Neural progenitor cell (in vitro differentiated cells): ENCODE measurements at regions not wholly inside any gene's neighbourhood (a gene's known extent, or its start where the extent isn't known, plus 50 kb on each side); places are given as distances from the start of the nearest gene placed in this dataset.
"Not testable (repeated sequence)": the region's sequence is repeated elsewhere in the genome, so short reads cannot be mapped to it uniquely, and the experiment has no call there.

Experiments
- DNase-seq: peaks from one replicate; pipeline ENCODE4 v3.0.0-alpha.2; 2016; ENCODE audit warnings: low spot score
- H2AFZ ChIP-seq: fragments of 200-600 bp; sonication (generic); replicated peaks from 2 replicates; pipeline ENCODE4 v1.6.1; 2016; ENCODE audit warnings: antibody characterized with exemption
- H3F3A ChIP-seq: fragments of 200-600 bp; sonication (generic); 2 replicates; pipeline ENCODE4 v1.6.1; 2016; ENCODE audit warnings: antibody characterized with exemption, low read depth
- H3K27ac ChIP-seq: fragments of 200-600 bp; sonication (generic); 2 replicates; pipeline ENCODE4 v1.5.1; 2016; ENCODE audit warnings: mild to moderate bottlenecking
- H3K27me3 ChIP-seq: fragments of 200-600 bp; sonication (generic); 2 replicates; pipeline ENCODE4 v1.6.1; 2016; ENCODE audit warnings: mild to moderate bottlenecking, moderate library complexity
- H3K36me3 ChIP-seq: fragments of 200-600 bp; sonication (generic); 2 replicates; pipeline ENCODE4 v1.5.1; 2016
- H3K4me1 ChIP-seq: fragments of 200-600 bp; sonication (generic); 2 replicates; pipeline ENCODE4 v1.6.1; 2016; ENCODE audit warnings: mixed run types
- H3K4me2 ChIP-seq: fragments of 200-600 bp; sonication (generic); 2 replicates; pipeline ENCODE4 v1.6.1; 2016
- H3K4me3 ChIP-seq: fragments of 200-600 bp; sonication (generic); 2 replicates; pipeline ENCODE4 v1.5.1; 2016
- H3K79me2 ChIP-seq: fragments of 200-600 bp; sonication (generic); 2 replicates; pipeline ENCODE4 v1.6.1; 2016; ENCODE audit warnings: low read depth
- H3K9ac ChIP-seq: fragments of 200-600 bp; sonication (generic); 2 replicates; pipeline ENCODE4 v1.6.1; 2016
- H3K9me3 ChIP-seq: fragments of 200-600 bp; sonication (generic); 2 replicates; pipeline ENCODE4 v1.5.1; 2016; ENCODE audit warnings: low read depth
- H4K20me1 ChIP-seq: fragments of 200-600 bp; sonication (generic); 2 replicates; pipeline ENCODE4 v1.6.1; 2016; ENCODE audit warnings: low read depth
- H3K27ac Mint-ChIP-seq: 3 replicates; pipeline ENCODE4 v1.8.0; 2021; ENCODE audit warnings: mixed read lengths
- H3K27me3 Mint-ChIP-seq: 2 replicates; pipeline ENCODE4 v1.8.0; 2022; ENCODE audit warnings: low read depth, mild to moderate bottlenecking, inconsistent platforms, moderate library complexity, mixed read lengths; ENCODE audit not compliant: insufficient read depth
- H3K36me3 Mint-ChIP-seq: 3 replicates; pipeline ENCODE4 v1.8.0; 2021; ENCODE audit warnings: mixed read lengths
- H3K4me1 Mint-ChIP-seq: 3 replicates; pipeline ENCODE4 v1.8.0; 2021; ENCODE audit warnings: mixed read lengths
- H3K4me3 Mint-ChIP-seq: 3 replicates; pipeline ENCODE4 v1.8.0; 2021; ENCODE audit warnings: mild to moderate bottlenecking, moderate library complexity, mixed read lengths
- H3K9me3 Mint-ChIP-seq: 3 replicates; pipeline ENCODE4 v1.8.0; 2020; ENCODE audit warnings: mixed read lengths
- EZH2 ChIP-seq: fragments of 200-600 bp; sonication (generic); IDR thresholded peaks from 2 replicates; pipeline ENCODE4 v1.6.1; 2017; ENCODE audit warnings: antibody characterized with exemption, mild to moderate bottlenecking, moderate library complexity
- EZH2phosphoT487 ChIP-seq: fragments of 200-600 bp; sonication (generic); IDR thresholded peaks from 2 replicates; pipeline ENCODE4 v1.6.1; 2017; ENCODE audit warnings: antibody characterized with exemption
- TF ChIP-seq, protein P1 (sequence below): fragments of 200-600 bp; sonication (generic); IDR thresholded peaks from 2 replicates; pipeline ENCODE4 v1.5.1; 2017; ENCODE audit warnings: antibody characterized with exemption, mild to moderate bottlenecking

DNA sequence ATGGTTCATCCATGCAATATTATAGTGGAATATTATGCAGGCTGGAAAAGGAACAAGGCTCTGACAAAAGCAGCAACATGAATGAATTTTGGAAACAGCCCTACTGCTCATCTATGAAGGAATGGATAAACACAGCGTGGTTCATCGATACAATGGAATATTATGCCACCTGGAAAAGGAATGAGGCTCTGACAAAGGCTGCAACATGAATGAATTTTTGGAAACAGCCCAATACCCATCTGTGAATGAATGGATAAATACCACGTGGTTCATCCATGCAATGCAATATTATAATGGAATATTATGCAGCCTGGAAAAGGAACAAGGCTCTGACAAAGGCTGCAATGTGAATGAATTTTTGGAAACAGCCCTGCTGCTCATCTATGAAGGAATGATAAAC lies 160.4 kb downstream of the CRLF2 start:
- no peak for DNase-seq
- TF ChIP-seq EZH2 = no peak

DNA sequence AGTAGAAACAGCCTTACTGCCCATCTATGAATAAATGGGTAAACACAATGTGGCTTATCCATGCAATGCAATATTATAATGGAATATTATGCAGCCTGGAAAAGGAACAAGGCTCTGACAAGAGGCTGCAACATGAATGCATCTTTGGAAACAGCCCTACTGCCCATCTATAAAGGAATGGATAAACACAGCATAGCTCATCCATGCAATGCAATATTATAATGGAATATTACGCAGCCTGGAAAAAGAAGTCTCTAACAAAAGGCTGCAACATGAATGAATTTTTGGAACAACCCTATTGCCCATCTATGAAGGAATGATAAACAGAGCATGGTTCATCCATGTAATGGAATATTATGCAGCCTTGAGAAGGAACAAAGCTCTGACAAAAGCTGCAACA lies 161.0 kb downstream of the CRLF2 start:
- Histone ChIP-seq H3K4me2 (no peak overlapping the region), H3K4me3 (no peak overlapping the region), H3K9me3 (peaks cover 22% of the 10 kb centered on the region), H2AFZ (no peak overlapping the region), H4K20me1 (no peaks in the 10 kb centered on the region), H3K9ac (no peak overlapping the region), H3K36me3 (no peaks in the 10 kb centered on the region), H3K27me3 (no peaks in the 10 kb centered on the region), H3K27ac (no peak overlapping the region), H3F3A (peaks cover 4% of the 10 kb centered on the region), H3K4me1 (no peaks in the 10 kb centered on the region), H3K79me2 (no peaks in the 10 kb centered on the region)
- Mint-ChIP-seq H3K4me3 (no peak overlapping the region), H3K9me3 (peaks cover 22% of the 10 kb centered on the region), H3K4me1 (no peaks in the 10 kb centered on the region), H3K36me3 (no peaks in the 10 kb centered on the region), H3K27ac (no peak overlapping the region), H3K27me3 (peaks cover 11% of the 10 kb centered on the region)
- DNase-seq = no peak
- TF ChIP-seq, protein P1, sequence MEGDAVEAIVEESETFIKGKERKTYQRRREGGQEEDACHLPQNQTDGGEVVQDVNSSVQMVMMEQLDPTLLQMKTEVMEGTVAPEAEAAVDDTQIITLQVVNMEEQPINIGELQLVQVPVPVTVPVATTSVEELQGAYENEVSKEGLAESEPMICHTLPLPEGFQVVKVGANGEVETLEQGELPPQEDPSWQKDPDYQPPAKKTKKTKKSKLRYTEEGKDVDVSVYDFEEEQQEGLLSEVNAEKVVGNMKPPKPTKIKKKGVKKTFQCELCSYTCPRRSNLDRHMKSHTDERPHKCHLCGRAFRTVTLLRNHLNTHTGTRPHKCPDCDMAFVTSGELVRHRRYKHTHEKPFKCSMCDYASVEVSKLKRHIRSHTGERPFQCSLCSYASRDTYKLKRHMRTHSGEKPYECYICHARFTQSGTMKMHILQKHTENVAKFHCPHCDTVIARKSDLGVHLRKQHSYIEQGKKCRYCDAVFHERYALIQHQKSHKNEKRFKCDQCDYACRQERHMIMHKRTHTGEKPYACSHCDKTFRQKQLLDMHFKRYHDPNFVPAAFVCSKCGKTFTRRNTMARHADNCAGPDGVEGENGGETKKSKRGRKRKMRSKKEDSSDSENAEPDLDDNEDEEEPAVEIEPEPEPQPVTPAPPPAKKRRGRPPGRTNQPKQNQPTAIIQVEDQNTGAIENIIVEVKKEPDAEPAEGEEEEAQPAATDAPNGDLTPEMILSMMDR = no peak
- TF ChIP-seq EZH2 = no peak
- TF ChIP-seq EZH2phosphoT487 = no peak

More for the DNA sequence above, 160.4 kb downstream of the CRLF2 start:
- Histone ChIP-seq H2AFZ (no peak overlapping the region), H3K9ac (no peak overlapping the region), H3F3A (peaks cover 4% of the 10 kb centered on the region), H3K9me3 (peaks cover 22% of the 10 kb centered on the region), H3K27ac (no peak overlapping the region), H3K27me3 (no peaks in the 10 kb centered on the region), H3K4me3 (no peak overlapping the region), H3K36me3 (no peaks in the 10 kb centered on the region), H3K79me2 (no peaks in the 10 kb centered on the region), H3K4me2 (no peak overlapping the region), H3K4me1 (no peaks in the 10 kb centered on the region), H4K20me1 (no peaks in the 10 kb centered on the region)
- H3K36me3 Mint-ChIP-seq = no peaks in the 10 kb centered on the region
- H3K9me3 Mint-ChIP-seq = peaks cover 22% of the 10 kb centered on the region
- H3K4me1 Mint-ChIP-seq = no peaks in the 10 kb centered on the region
- no peak overlapping the region for H3K27ac Mint-ChIP-seq
- peaks cover 9% of the 10 kb centered on the region for H3K27me3 Mint-ChIP-seq
- H3K4me3 Mint-ChIP-seq = no peak overlapping the region

DNA sequence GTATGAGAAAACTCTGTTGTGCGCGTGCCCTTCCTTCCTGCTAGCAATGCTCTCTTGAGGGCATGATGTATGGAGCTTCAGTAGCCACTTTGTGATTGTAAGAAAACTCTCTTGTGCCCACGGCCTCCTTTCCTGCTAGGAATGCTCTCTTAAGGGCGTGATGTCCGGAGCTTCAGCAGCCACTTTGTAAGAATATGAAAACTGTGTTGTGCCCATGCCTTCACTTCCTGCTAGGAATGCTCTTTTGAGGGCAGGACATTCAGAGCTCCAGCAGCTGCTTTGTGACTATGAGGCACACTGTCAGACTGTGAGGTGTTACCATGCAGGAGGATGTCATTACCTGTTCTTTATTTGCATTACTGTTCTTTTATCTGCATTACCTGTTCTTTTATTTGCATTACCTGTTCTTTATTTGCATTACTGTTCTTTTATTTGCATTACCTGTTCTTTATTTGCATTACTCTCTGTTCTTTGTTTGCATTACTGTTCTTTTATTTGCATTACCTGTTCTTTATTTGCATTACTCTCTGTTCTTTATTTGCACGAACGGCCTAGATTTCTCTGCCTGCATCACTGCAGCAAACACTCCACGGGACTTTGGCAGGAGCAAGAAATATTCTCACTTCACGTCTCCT lies 166.7 kb downstream of the CRLF2 start:
- no peak overlapping the region for H3K4me3 Mint-ChIP-seq
- no peak overlapping the region for H3K27ac Mint-ChIP-seq

DNA sequence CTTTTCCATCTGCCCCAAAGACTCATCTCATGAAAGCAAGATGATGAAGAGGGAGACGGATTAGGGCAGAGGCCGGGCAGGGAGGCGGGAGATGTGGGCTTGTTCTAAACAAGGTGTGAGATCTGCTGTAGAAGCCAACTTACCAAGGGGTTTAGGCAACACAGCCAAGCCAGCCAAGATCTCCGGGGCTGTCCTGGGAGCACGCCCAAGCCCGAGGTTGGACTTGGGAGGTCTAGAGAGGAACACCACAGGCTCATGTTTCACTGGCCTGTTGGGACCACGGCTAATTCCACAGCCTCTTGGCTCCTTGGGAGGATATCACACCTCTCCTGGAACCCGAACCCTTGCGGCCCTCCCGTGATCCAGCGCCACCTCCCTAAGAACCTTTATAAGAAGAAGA lies 171.4 kb downstream of the CRLF2 start:
- Histone ChIP-seq H3K79me2 (no peaks in the 10 kb centered on the region), H3K27ac (no peak overlapping the region), H4K20me1 (no peaks in the 10 kb centered on the region), H3K27me3 (no peaks in the 10 kb centered on the region), H3K9ac (no peak overlapping the region), H3K4me2 (no peak overlapping the region), H3K9me3 (peaks cover 10% of the 10 kb centered on the region), H3K4me1 (no peaks in the 10 kb centered on the region), H3K36me3 (no peaks in the 10 kb centered on the region), H3K4me3 (no peak overlapping the region), H2AFZ (no peak overlapping the region), H3F3A (no peaks in the 10 kb centered on the region)
- H3K27ac Mint-ChIP-seq = no peak overlapping the region
- H3K27me3 Mint-ChIP-seq = peaks cover 13% of the 10 kb centered on the region
- H3K36me3 Mint-ChIP-seq = no peaks in the 10 kb centered on the region
- TF ChIP-seq, protein P1 = no peak
- TF ChIP-seq EZH2 (no peak), EZH2phosphoT487 (no peak)
- H3K9me3 Mint-ChIP-seq = peaks cover 12% of the 10 kb centered on the region
- DNase-seq = no peak
- H3K4me3 Mint-ChIP-seq = no peak overlapping the region
- no peaks in the 10 kb centered on the region for H3K4me1 Mint-ChIP-seq

More for the DNA sequence above, 166.7 kb downstream of the CRLF2 start:
- Mint-ChIP-seq H3K9me3 (peaks cover 5% of the 10 kb centered on the region), H3K27me3 (peaks cover 10% of the 10 kb centered on the region), H3K4me1 (no peaks in the 10 kb centered on the region), H3K36me3 (no peaks in the 10 kb centered on the region)
- Histone ChIP-seq H3K9ac (no peak overlapping the region), H2AFZ (no peak overlapping the region), H3K4me3 (no peak overlapping the region), H3K36me3 (no peaks in the 10 kb centered on the region), H3K27me3 (no peaks in the 10 kb centered on the region), H3K27ac (no peak overlapping the region), H3K4me1 (no peaks in the 10 kb centered on the region), H4K20me1 (no peaks in the 10 kb centered on the region), H3K79me2 (no peaks in the 10 kb centered on the region), H3F3A (peaks cover 4% of the 10 kb centered on the region), H3K4me2 (no peak overlapping the region), H3K9me3 (peaks cover 3% of the 10 kb centered on the region)
- DNase-seq = no peak
- TF ChIP-seq, protein P1 = no peak
- no peak for TF ChIP-seq EZH2phosphoT487
- TF ChIP-seq EZH2 = no peak

DNA sequence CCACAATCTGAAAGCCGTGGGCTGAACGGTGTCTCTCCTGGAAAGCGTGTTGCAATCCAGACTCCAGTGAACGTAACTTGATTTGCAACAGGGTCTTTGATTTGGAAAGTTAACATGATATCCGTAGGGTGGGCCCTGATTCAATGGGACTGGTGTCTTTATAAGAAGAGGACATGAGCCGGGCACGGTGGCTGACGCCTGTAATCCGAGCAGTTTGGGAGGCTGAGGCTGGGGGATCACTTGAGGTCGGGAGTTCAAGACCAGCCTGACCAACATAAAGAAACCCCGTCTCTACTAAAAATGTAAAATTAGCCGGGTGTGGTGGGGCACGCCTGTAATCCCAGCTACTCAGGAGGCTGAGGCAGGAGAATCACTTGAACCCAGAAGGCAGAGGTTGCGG lies 176.5 kb downstream of the CRLF2 start:
- not testable (repeated sequence) for H3K27me3 ChIP-seq, H3K36me3 ChIP-seq, H3K9me3 ChIP-seq, H3K4me1 ChIP-seq, H3K9me3 Mint-ChIP-seq, H3K36me3 Mint-ChIP-seq, H3F3A ChIP-seq, H3K27ac ChIP-seq, DNase-seq, H3K4me3 ChIP-seq, H4K20me1 ChIP-seq, H3K4me3 Mint-ChIP-seq, H3K4me2 ChIP-seq, H3K27ac Mint-ChIP-seq, H3K79me2 ChIP-seq, H3K9ac ChIP-seq, H2AFZ ChIP-seq
- H3K27me3 Mint-ChIP-seq = peaks cover 14% of the 10 kb centered on the region
- peaks cover 11% of the 10 kb centered on the region for H3K4me1 Mint-ChIP-seq
